HuH-7 (cell line): ENCODE measurements at regions not wholly inside any gene's neighbourhood (a gene's known extent, or its start where the extent isn't known, plus 50 kb on each side); places are given as distances from the start of the nearest gene placed in this dataset.

Source experiments
- DNase-seq: peaks from one replicate; pipeline ENCODE4 v3.0.0; 2011; ENCODE audit warnings: low spot score

DNA sequence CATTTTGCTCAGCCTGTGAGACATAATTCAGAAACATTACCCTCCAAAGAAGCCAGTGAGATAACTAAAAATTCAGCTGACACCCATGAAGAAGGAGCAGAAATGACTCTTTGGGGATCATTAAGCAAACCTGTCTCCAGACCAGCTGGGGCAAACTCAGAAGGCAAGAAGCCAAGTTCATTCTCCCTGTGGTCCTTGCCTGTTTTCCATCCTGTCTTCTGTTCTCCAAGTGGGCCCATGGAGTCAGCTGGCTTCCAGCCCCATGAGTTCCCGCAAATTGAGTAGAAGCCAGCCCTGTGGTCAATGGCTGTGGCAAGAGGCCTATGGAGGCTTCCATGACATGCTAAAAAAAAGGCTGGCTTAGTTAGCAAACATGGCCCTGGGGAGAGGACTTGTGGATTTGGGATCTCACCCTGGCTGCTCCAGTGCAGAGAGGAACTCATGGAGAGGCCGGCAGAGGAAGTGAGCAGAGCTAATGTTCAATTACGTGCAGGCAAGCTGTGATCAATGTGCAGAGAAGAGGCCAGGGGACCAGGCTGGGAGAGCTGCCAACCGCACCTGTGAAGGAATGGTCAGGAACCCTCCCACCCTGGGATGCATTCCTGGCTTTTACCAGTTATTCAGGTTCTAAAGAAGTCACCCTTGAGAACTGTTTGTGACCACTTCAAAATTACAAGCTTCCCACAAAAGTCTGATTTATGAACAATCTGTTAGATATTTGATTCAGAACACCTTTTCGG, 229.1 kb downstream of the TSHZ3 start:
- DNase-seq: no peak

DNA sequence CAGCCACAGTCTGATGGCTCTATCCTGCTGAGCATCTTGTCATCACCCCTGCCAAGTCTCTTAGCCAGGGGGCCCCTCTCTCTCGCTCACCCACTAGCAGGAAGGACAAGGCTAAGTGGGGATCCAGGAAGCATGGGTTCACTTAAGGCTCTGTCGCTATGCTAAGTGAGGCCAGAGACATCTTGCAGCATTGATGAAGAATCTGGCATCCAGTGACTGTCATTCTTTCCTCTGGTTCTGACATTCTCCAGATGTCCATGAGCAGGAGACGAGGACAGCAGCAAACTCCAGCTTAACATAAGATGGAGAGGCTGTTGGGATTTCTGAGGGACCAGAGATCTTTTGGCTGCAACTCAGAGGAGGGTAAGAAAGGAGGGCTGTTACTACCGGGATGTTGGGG, 230.2 kb downstream of the TSHZ3 start:
- no peak for DNase-seq

DNA sequence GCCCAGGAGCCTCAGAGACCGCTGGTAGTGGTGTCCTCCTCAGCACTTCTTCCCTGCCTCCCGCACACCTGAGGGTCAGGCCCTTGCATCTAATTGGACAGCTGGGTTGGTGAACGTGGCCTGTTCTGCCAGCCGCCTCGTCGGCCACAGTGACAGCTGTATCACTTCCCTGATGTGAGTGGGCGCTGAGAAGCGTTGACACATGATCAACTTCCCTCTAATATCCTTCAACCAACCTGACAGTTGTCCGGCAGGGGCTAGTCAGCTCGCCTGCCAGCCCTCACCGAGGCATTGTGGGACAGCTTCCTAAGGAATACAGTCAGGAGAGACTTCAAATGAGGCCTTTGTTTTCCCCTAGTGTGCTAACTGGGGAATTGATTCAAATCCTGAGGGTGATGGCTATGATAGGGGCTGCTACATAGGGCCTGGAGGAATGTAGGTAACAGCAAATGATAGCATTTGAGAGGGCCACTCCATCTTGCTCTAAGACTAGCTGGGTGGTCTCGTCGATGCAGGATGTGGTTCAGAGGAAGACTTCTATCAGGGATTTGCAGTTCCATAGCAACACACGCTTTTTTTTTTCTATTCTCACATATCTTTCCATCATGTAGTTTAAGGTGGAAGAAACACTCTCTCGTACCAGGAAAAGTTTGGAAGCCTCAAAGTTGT, 230.8 kb downstream of the TSHZ3 start:
- no peak for DNase-seq

DNA sequence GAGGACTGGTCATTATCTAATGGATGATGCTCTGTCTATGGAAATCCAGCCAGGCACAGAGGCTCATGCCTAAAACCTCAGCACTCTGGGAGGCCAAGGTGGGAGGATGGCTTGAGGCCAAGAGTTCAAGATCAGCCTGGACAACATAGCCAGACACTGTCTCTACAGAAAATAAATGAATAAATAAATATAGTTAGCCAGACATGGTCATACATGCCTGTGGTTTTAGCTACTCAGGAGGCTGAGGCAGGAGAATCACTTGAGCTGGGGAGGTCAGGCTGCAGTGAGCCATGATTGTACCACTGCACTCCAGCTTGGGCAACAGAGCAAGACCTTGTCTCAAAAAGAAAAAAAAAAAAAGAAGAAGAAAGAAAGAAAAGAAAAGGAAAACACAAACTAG, 234.7 kb downstream of the TSHZ3 start:
- DNase-seq: no peak

DNA sequence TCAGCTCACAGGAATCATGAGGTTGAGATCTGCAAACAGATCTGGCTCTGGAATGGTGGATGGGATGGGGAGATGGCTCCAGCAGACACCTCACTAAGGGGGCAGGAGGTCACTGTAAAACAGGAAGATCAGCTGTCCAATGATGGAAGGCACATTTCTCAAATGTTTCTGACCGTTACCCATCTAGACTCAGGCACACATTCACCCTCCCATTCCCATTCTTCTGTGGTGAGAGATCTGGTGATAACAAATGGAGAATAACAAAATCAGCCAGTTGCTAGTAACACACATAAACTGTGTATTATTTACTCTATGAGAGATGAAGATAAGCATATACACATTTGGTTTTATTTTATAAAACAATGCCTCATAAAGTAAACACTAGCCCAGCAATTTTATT, 235.9 kb downstream of the TSHZ3 start:
- no peak for DNase-seq

DNA sequence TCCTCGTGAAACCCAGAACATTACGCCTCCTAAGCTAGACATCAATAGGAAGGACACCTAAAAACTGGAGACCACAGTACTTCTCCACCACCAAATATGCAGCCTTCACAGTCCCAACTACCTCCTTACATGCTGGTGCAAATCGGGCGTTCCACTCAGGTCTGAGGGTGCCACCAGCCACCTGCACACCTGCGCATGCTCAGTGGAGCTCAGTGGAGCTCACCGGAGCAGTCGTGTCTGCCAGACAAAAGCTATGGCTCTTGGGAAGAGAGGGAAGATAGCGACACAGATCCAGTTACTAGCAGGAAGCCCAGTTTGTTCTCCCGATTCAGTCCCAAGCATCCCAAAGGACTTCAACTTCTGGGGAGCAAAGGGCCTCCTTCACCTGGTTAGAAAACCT, 237.1 kb downstream of the TSHZ3 start:
- no peak for DNase-seq

DNA sequence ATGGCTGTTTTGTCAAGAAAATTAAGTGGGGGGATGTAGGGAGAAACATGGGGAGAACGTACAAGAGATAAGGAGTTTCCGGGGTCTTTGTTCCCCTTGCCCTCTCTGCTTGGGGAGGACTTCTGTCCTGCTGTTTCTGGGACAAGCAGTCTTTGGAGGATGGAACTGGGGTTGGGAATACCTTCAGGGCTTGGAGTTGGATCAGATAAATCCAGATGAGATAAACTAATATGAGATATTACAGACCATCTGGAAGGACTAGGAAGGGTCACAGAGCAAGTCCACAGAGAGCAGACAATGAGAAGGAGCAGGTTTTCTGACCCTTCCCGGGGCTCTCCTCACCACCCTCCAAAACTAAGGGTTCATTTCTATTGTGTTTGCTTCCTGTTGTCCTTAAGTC, 237.5 kb downstream of the TSHZ3 start:
- DNase-seq: no peak

DNA sequence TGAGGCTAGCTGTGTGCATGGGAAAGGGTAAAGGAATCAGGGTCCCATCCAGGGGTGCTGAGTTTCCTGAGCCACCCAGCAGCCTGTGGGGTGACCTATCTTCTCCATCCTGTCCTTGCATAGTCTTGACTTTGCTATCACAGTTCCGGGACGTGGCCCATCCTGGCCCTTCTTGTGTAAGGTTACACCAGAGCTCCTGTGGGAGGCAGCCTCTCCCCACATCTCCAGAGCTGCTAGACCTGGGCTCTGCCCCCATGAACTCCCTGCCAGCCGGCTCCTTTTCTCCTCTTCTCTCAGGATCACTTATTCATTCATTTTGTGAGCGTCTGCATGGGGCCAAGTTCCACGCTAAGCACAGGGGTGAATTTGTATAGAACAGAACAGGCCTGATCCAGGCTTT, 238.9 kb downstream of the TSHZ3 start:
- no peak for DNase-seq

DNA sequence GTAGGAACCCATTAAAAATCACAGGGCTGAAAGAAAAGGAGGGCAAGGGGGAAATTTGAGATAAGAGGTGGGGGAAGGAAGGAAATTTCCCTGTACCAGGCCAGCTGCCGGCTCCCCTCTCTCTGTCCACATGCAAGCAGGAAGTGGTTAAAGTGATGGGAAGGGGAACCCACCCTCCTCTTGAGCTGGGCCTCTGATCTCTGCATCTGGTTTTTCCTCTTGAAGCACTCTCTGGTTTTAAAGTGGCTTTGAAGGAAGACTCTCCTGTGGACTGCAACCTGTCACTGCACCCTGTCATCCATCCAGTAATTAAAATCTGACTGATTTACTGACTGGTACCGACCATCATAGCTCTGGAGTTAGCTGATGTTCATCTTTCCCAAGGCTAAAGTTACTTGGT, 239.6 kb downstream of the TSHZ3 start:
- no peak for DNase-seq

DNA sequence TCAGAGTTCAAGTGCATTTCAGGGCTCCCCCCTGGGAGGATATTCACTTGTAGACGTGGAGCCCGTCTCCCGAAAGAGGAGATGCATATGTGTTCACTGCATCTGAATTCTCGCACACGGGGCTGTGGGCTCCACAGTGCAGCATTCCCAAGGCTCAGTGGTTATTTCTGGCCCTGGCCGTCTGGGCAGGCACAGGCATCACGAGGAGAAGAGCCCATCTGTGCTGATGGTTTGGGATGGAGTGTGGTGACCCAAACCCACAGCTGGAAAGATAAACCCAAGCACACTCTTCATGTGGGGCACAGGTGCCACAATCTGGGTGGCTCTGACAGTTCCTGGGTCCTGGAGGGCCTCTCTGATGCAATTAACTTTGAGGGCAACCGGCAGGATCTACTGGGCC, 242.1 kb downstream of the TSHZ3 start:
- no peak for DNase-seq

DNA sequence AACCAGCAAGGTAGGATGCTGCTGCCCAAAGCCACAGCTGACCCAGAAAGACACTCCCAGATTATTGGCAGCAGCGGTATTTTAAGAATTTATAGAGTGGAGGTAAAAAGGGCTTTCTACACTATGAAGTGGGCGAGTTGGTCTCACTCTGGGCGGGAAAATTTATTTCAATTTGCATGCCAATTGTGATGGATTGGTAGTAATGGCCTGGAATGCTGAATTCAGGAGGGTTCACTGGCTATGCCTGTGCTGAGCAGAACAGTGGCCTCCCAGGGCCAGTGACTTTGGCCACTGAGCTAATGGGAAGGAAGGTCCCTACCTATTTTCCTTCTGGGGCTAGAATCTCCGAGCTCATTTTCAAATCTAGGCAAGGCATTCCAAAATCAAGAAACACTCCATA, 243.5 kb downstream of the TSHZ3 start:
- no peak for DNase-seq

DNA sequence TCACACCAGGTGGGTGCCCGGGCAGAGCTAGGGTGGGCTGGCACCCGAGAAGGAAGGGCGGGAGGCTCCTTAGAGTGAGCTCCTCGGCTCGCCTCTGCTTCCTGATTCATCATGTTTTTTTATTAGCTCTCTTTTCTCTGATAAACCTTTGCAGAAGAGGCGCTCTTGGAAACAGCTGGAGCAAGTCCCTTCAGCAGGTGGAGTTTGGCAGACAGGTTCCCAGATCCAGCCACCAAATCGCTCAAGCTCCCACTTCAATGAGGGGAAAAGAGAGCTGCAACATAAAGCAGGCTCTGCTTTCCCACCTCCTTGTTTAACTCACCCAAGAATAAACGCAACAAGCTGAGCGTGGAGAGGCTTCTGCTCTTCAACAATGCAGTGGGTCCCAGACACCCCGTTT, 244.8 kb downstream of the TSHZ3 start:
- no peak for DNase-seq

DNA sequence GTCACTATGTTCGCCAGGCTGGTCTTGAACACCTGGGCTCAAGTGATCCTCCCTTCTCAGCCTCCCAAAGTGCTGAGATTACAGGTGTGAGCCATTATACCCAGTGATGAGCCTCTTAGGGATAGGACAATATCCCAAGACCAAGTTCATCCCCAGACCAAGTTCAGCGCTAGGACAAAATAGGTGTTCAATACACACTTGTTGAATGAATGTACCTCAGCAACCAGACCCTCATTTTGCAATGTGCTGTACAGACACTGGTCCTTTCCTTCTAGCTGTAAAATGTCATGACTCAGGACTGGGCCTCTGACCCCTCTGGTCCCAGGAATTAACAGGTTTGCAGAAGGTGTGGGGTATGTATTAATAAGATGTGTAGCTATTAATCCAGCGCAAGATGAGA, 246.0 kb downstream of the TSHZ3 start:
- no peak for DNase-seq

DNA sequence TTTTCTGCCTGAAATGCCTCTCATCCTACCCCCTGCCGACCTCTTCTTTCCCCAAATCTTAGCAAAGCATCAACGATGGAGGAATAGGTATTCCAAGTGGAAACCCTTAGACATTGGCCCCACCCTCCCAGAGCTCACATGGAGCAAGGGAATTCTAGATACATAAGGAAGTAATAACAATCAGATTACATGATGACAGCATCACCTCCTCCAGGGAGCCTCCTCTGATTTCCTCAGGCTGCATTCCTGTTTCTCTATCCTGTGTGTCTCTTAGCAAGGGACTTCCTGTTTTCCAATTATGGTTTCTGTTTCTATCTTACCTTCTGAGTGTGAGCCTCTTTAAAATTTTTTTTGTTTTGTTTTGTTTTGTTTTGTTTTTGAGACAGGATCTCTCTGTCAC, 246.6 kb downstream of the TSHZ3 start:
- no peak for DNase-seq

DNA sequence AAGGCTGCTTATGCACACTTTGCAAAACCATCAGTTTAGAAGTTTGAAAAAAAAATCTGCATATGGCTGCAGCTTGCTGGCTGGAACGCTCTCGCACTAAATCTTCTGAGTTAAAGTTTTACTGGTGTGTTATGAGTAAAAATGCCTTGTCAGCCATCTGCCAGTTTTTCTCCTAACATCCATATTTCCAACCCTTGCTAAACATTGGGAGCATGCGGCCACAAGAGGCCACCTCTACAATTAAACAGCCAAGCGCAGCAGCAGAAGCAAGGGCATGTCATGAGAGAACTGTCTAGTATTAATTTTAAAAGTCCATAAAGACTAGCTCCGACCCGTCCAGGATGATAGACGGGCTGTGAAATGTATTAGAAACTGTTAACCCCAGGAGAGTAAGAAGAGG, 248.3 kb downstream of the TSHZ3 start:
- DNase-seq: no peak

DNA sequence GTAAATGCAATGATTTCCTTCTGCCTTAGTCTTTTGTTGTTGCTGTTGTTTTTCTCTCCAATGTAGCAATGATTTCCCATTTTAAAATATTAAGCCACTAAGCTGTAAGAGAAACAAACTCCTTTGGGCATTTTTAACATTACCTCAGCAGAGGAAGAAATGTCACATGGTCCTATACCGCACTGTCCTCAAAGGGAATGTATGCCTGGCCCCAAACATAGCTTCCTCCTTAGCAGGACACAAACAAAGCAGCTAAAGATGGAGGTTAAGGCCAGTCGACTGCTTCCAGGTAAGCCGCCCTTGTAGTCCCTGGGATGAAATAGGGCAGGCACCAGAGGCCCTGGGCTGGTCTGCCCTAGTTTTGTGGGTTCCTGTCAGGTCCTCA, 249.0 kb downstream of the TSHZ3 start:
- no peak for DNase-seq

DNA sequence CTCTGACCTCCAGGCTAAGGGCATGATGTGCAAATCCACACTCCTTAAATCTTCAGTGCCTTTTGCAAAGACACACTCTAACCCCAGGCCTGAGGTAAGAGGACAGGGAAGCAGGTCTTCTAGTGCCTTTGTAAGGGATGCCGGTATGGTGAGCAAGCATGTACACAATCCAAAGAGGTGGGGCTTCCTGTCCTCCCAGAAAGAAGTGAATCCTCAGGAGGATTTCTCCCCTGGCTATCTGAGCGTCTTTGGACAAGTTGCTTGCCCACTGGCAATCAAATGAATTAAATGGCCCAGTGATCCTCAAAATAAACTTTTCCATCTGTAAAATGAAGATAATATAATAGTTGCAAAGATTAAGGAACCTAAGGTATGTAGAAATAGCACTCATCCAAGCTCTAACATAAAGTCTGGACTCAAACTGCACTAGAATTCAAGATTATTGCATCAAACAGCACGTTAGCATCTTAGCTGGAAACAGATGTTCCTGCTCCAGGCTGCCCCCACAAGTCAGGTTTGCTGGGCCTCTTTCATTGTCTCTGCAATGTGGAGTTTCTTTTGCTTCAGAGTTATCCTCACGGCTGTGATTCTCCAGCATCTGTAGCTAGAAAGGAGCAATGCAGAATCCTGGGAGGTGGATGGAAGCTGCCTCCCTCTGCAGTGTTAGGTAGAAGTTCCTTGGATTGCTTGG, 249.6 kb downstream of the TSHZ3 start:
- DNase-seq: no peak

DNA sequence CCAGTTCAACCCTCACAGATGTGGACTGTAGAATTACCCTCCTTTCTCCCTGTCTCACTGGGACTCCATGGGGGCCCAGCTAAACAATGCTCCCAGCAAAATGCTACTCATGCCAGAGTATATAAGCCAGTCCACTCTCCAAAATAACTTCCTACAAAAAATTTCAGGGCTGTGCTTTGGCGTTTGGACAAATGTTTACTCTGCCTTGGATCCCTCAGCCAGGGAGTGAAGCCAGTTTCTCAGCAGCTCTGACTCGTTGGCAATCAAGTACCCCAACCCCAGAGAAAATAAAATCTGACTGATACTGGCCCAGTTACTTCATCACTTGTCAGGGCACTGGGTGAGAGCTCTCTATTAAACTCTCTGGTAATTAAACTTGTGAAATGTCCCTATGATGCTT, 250.4 kb downstream of the TSHZ3 start:
- DNase-seq: no peak

DNA sequence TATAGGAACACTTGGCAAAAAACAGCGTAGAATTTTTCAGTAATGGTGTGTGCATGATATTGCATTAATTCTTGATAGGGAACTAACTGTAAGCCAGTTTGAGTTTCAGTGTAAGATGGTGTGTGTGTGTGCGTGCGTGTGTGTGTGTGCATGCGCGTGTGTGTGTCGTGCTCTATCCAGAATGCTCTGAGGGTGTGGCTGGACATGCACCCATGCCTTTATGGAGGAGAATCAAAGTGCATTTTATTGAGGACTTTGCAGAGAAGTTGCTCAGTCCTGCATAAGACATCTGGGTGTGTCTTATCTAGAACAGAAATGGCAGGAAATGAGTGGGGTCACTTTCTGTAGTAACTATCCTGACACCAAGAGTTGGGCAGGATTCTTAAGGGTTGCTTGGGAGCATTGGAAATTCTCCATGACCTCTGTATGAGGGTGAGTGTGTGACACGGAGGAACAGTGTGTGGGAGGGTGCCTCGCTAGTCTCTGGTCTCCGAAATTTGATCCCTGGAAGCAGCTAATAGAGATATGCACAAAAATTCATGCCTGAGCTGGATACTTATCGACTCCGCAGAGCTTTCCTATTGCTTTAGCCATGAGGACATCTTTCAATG, 252.2 kb downstream of the TSHZ3 start:
- no peak for DNase-seq

DNA sequence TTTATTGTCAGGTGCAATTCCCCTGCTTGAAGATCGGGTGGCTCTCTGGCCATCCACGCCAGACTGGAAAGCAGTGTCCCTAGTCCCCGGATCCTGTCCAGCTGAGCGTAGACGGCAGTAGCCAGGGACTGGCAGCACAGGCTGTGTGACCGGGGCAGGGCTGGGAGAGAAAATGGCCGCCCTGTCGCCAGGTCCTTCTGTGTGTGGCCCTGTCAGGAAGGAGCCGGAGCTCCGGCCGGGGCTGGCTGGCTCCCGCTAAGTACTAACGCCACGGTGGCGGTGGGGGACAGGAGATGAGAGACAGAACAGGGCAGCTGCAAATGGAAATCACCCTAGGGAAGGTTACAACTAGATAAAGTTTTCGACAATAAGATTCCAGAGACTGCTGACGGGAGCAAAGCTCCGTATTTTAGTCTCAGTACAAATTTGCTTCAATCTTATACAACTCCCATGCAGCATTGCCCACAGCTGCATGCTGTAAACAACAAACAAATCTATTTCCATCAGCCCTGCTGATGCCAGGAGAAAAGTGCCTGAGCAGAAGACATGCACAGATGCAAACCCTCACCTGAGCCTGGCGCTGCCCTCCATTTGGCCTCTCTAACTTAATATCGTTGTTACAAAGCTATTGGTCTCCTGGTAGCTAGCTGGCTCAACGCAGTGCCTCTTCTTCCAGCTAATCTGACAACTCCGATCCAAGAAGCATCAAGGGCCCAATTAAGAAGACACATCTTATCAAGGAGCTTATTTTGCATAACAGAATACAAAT, 253.0 kb downstream of the TSHZ3 start:
- DNase-seq: no peak

DNA sequence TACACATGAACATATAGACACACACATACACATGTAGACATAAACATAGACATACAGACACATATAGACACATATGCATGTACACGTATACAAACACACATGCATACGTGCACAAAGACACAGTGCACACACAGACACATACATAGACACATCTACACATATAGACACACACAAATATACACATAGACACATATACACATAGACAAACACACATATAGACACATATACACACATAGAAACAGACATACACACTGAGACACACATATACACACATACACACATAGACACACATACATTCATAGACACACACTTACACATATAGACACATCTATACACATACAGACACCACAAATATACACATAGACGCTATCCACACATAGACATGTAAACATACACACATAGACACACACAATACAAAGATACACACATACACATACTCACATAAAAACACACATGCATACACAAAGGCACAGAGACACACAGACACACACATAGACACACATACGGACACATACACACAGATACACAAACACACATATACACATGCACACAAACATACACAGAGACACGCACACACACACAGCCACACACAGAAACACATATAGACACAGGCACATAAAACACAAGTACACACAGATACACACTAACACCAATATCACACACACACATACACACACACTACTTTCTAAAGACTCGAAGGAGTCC, 254.0 kb downstream of the TSHZ3 start:
- DNase-seq: no peak

DNA sequence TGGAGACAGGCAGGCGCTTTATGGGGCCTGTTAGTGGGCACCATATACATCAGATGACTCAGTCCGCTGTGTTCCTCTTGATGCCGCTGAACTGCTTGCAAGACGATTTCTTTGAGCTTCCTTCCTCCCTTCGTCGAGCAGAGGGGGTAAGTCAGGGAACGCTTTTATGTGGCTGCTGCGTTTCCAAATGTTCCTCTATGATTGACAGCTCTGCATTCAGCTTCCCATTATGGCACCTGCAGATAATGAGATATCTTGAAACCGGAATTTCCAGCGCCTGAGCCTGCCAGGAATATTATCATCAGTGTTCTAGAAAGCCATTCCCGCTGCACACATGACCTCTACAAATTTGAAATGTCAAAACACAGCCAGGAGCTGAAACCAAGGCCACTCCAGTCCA, 257.0 kb downstream of the TSHZ3 start:
- DNase-seq: no peak
